Left ventricle myocardium inferior (tissue), 1 donor: ENCODE measurements at regions not wholly inside any gene's neighbourhood (a gene's known extent, or its start where the extent isn't known, plus 50 kb on each side); places are given as distances from the start of the nearest gene placed in this dataset.
"Not testable (repeated sequence)": the region's sequence is repeated elsewhere in the genome, so short reads cannot be mapped to it uniquely, and the experiment has no call there.

Experiments used
- DNase-seq: peaks from one replicate; pipeline ENCODE4 v3.0.0-alpha.2; 2020
- H3K27ac ChIP-seq: fragments of 200-600 bp; replicated peaks from 2 replicates; pipeline ENCODE4 v1.8.0; 2021
- H3K27me3 ChIP-seq: fragments of 200-600 bp; 2 replicates; pipeline ENCODE4 v1.8.0; 2021; ENCODE audit warnings: low read depth
- H3K36me3 ChIP-seq: fragments of 200-600 bp; 2 replicates; pipeline ENCODE4 v1.8.0; 2021
- H3K4me1 ChIP-seq: fragments of 200-600 bp; 2 replicates; pipeline ENCODE4 v1.8.0; 2021
- H3K4me3 ChIP-seq: fragments of 200-600 bp; 2 replicates; pipeline ENCODE4 v1.8.0; 2021; ENCODE audit warnings: mild to moderate bottlenecking, moderate library complexity
- H3K9me3 ChIP-seq: fragments of 200-600 bp; replicated peaks from 2 replicates; pipeline ENCODE4 v1.8.0; 2021
- CTCF ChIP-seq: fragments of 200-600 bp; IDR thresholded peaks from 2 replicates; pipeline ENCODE4 v1.8.0; 2021; ENCODE audit warnings: antibody characterized with exemption, mild to moderate bottlenecking, borderline replicate concordance
- intact Hi-C: fragments of 100-400 bp; cut with micrococcal nuclease; formaldehyde crosslinking; loops from one replicate; pipeline ENCODE4 v1.11.0; 2022
- donor health status: DM: no; HTN: yes; CAD: no; lungs with severe emphysema.

GRCh38 chrY:12431546-12431945 lies 269.5 kb upstream of the USP9Y start:
- intact Hi-C loops: no loop called here
- Histone ChIP-seq H3K4me3 (no peak overlapping the region), H3K4me1 (no peaks in the 10 kb centered on the region), H3K36me3 (no peaks in the 10 kb centered on the region), H3K27ac (no peak overlapping the region), H3K9me3 (no peaks in the 10 kb centered on the region), H3K27me3 (no peaks in the 10 kb centered on the region)
- no peak for DNase-seq
- TF ChIP-seq CTCF: no peak

- H3K27me3 ChIP-seq, H3K36me3 ChIP-seq, intact Hi-C loops, DNase-seq, H3K27ac ChIP-seq, H3K9me3 ChIP-seq, H3K4me1 ChIP-seq, H3K4me3 ChIP-seq: not testable (repeated sequence)
Observed at GRCh38 chrY:12438823-12439222, 262.2 kb upstream of the USP9Y start.

DNA sequence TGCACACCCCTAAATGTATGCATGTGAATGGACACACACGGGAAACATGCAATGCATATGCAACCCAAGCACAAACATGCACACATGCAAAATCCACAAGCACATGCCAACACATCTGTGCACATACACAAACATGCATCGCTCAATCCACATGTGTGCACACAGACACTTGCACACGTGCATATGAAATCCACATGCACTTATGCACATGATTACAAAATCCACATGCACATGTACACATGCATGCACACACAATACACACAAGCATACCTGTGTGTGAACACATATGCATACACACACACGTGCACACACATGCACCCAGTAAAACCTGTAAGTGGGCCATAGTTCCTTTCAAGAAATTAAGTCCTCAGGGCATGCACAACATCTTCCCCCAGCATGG lies 256.8 kb upstream of the USP9Y start:
- DNase-seq: no peak
- Histone ChIP-seq H3K4me3 (no peak overlapping the region), H3K9me3 (no peaks in the 10 kb centered on the region), H3K4me1 (no peaks in the 10 kb centered on the region), H3K36me3 (no peaks in the 10 kb centered on the region), H3K27ac (no peak overlapping the region), H3K27me3 (no peaks in the 10 kb centered on the region)
- no peak for TF ChIP-seq CTCF
- intact Hi-C loops: no loop called here

GRCh38 chrY:12446486-12447265 lies 254.4 kb upstream of the USP9Y start:
- intact Hi-C loops, H3K27me3 ChIP-seq, DNase-seq: not testable (repeated sequence)

GRCh38 chrY:12448561-12448960 lies 252.5 kb upstream of the USP9Y start:
- H3K27ac ChIP-seq, H3K4me3 ChIP-seq, intact Hi-C loops, H3K36me3 ChIP-seq, H3K9me3 ChIP-seq, DNase-seq, H3K27me3 ChIP-seq, H3K4me1 ChIP-seq: not testable (repeated sequence)

More at GRCh38 chrY:12446486-12447265, 254.4 kb upstream of the USP9Y start:
- not testable (repeated sequence) for H3K27ac ChIP-seq, H3K4me3 ChIP-seq, H3K9me3 ChIP-seq, H3K36me3 ChIP-seq, H3K4me1 ChIP-seq

DNA sequence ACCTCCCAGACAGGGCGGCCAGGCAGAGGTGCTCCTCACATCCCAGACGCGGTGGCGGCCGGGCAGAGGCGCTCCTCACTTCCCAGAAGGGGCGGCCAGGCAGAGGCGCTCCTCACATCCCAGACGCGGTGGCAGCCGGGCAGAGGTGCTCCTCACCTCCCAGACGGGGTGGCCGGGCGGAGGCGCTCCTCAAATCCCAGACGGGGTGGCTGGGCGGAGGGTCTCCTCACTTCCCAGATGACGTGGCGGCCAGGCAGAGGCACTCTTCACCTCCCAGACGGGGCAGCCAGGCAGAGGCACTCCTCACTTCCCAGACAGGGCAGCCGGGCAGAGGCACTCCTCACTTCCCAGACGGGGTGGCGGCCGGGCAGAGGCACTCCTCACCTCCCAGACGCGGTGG lies 247.7 kb upstream of the USP9Y start:
- H3K4me3 ChIP-seq, H3K36me3 ChIP-seq, H3K27ac ChIP-seq, DNase-seq, H3K9me3 ChIP-seq, H3K4me1 ChIP-seq, intact Hi-C loops, H3K27me3 ChIP-seq: not testable (repeated sequence)

DNA sequence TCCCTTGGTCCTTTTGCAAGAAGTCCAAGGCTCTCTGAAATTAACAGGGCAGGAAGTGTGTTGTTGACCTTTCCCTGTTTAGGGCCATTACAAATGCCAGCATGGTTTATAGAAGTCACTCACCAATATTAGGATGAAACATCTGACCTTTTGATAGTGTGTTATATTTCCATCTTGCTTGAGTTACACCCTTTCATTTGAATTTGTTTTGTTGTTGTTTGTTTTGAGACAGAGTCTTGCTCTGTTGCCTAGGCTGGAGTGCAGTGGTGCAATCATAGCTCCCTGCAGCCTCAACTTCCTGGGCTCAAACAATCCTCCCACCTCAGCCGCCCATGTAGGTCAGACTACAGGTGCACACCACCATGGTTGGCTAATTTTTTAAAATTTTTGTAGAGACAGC lies 241.1 kb upstream of the USP9Y start:
- intact Hi-C loops: no loop called here
- Histone ChIP-seq H3K36me3 (no peaks in the 10 kb centered on the region), H3K27me3 (no peaks in the 10 kb centered on the region), H3K27ac (no peak overlapping the region), H3K9me3 (no peaks in the 10 kb centered on the region), H3K4me1 (no peaks in the 10 kb centered on the region), H3K4me3 (no peak overlapping the region)
- no peak for TF ChIP-seq CTCF
- DNase-seq: no peak

DNA sequence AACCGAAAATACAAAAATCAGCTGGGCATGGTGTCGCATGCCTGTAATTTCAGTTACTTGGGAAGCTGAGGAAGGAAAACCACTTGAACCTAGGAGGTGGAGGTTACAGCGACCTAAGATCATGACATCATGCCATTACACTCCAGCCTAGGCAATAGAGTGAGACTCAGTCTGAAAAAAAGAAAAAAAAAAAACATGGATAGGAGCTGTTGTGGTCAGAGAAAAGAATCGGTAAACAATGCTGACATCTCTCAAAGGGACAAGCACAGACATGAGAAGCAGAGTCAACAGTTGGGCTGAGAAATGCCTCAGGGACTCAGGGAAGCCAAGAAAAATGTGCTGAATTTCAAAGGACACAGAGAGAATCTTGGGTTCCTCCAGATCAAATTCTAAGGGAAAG lies 236.9 kb upstream of the USP9Y start:
- TF ChIP-seq CTCF: no peak
- Histone ChIP-seq H3K36me3 (no peaks in the 10 kb centered on the region), H3K4me1 (no peaks in the 10 kb centered on the region), H3K4me3 (no peak overlapping the region), H3K27ac (no peak overlapping the region), H3K27me3 (no peaks in the 10 kb centered on the region), H3K9me3 (peaks cover 8% of the 10 kb centered on the region)
- DNase-seq: no peak
- intact Hi-C loops: no loop called here
